ENCODE measurements at regions not wholly inside any gene's neighbourhood (a gene's known extent, or its start where the extent isn't known, plus 50 kb on each side); places are given as distances from the start of the nearest gene placed in this dataset.

- TF ChIP-seq YY1 (IDR thresholded peaks at IDR 0.05; ENCODE audit: insufficient read depth, insufficient read length) (no peak), SUZ12 (IDR thresholded peaks at IDR 0.05; ENCODE audit: extremely low read depth, insufficient read depth, insufficient read length) (no peak)
These were observed 193.2 kb upstream of the KLF3 start for GRCh38 chr4:38470735-38471262.
